HG02759 (cell line): ENCODE measurements at regions not wholly inside any gene's neighbourhood (a gene's known extent, or its start where the extent isn't known, plus 50 kb on each side); places are given as distances from the start of the nearest gene placed in this dataset.
"Not testable (repeated sequence)": the region's sequence is repeated elsewhere in the genome, so short reads cannot be mapped to it uniquely, and the experiment has no call there.

Source experiments
- ATAC-seq: cut with Tn5 transposase; IDR thresholded peaks from one replicate; pipeline ENCODE4 v1.9.1; 2021; ENCODE audit warnings: mild to moderate bottlenecking, moderate library complexity; ENCODE audit not compliant: unreplicated experiment

DNA sequence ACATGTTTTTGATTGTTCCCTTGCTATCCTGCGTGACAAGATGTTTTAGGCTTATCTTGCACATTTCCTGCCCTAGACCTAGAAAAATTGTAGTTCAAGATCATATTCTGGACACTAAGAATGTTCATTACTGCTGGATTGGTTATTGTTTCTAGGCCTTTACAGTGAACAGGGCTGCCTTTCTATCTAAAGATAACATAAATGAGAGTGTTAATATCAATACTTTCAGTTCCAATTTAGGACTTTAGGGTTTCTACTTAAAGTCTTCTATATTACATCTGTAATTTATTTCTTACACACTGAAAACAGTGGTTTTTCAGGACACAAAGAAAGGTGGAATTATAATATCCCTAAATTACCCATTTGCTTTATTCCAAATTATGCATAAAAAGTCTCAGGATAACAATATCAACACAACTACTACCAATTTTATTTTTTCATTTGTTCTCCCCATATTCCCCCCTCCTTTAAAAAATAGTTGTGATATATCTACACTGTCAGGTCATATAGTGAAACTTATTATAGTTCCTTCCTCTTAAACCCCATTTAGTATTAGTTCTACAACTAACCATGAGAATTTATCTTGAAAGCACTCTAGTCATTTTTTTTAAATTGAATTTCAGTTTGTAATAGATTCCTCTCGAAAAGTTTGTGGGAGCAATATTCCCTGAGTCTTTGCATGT is 293.9 kb upstream of the RIOK2 start:
- peak; percentile 59 for ATAC-seq

DNA sequence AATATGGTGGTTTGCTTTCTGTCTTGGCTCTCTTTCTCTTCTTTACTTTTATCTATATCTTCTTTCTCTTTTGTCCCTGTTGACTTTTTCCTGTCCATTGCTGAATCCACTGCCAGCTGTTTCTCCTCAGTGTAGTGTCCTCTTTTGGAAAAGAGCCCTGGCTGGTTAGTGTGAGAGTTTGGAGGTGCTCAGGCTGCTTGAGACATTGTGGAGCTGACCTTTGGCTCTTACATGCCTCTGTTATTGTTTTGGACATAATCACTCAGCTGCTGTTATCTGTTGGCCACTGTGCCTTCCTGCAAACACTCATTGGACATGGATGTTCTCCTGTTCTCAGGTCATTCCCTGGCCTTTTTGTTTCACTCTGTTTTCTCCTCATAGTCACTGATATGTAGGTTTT is 295.4 kb upstream of the RIOK2 start:
- ATAC-seq, result no peak

GRCh38 chr5:97480313-97480712 is 297.3 kb upstream of the RIOK2 start:
- ATAC-seq, result no peak

- ATAC-seq, result no peak
Measured at GRCh38 chr5:97488126-97488668, 305.1 kb upstream of the RIOK2 start.

DNA sequence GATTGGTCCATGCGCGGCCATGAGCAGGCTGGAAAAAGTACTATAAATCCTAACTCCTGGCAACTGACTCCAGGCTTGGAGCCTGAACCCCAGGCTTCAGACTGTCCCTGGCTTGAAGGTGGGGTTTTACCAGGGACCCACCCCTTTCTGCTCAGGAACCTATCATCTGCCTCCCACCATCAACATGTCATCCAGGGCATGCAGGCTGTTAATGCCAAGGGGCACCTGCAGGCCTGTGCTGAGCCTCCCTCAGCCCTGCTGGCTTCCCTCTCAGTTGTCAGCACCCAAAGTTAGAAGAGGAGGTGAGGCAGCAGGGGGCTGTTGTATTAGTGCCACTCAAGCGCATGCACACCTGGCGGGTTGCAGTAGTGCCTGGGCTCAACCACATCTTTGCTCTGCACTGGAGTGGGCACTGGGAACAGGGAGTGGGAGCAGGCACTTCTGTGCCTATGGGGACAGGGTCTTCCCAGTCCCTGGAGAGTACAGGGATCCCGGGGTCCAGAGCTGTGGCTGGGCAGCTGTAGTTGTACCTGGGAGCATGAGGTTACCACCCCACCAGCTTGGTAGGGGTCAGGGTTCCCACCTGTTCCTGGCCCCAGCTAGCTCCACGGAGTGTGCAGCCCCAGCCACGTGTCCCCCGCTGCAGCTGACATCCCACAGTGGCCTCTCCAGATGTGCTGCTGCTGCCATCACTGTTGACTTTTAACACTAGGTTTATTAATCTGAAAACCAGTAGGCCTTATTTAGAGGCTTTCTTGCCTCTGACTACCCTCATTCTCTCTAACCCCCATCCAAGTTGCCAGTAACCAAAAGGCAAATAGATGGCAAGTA is 306.2 kb upstream of the RIOK2 start:
- no peak for ATAC-seq

DNA sequence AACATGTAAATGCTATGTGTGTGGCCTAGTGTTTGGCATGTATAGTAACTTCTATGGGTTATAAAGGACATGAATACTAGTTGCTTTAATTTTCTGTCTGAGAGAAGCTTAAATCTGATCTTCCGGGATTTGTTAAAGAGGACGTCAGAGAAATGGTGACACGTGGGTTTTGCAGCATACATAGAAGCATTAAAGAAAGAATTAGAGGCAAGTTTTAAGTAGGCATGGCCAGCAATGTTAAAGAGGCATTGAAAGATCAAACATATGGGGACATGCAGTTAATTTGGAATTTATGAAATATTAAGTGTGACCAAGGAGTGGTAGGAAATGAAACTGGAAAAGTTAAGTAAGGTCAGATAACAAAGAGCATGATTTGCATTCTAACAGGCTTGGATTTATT is 311.4 kb upstream of the RIOK2 start:
- ATAC-seq, result no peak

GRCh38 chr5:97495301-97495700 is 312.3 kb upstream of the RIOK2 start:
- no peak for ATAC-seq

GRCh38 chr5:97496037-97496436 is 313.0 kb upstream of the RIOK2 start:
- ATAC-seq, result no peak

DNA sequence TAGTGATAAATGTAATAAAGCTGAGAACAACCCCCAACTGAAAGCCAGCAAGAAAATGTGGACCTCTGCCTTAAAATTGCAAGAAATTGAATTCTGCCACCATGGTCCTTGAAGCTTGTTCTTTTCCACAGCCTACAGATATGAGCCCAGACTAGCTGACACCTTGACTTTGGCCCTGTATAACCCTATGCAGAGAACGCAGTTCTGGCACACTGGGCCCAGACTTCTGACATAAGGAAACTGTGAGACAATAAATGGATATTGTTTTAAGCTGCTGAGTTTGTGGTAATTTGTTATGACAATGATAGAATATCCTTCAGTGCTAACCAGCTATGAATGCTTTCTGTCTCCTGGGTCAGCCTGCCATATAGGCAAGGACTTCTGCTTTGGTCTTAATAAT is 315.6 kb upstream of the RIOK2 start:
- no peak for ATAC-seq

- ATAC-seq, result no peak
Measured at GRCh38 chr5:97499605-97500004, 316.6 kb upstream of the RIOK2 start.

- no peak for ATAC-seq
Measured at GRCh38 chr5:97501286-97501964, 318.4 kb upstream of the RIOK2 start.

DNA sequence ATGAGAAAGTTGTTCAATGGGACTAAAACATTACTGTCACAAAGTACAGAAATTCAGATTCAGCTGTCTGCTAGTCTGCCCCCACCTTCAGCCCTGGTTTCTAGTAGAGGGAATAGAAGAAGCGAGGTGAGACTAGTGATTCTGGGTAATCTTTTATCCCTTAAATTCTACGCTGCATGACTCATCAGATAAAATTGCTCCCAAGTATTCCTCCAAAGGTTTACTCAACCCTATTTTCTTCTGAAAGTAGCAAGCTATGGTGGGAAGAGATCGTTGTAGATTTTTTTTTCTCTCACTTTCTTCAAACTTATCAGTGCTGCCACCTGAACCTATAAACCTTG is 318.9 kb upstream of the RIOK2 start:
- ATAC-seq, result no peak

- ATAC-seq, result no peak
Measured at GRCh38 chr5:97508864-97509263, 325.8 kb upstream of the RIOK2 start.

GRCh38 chr5:97519565-97519964 is 336.5 kb upstream of the RIOK2 start:
- not testable (repeated sequence) for ATAC-seq

- not testable (repeated sequence) for ATAC-seq
Measured at GRCh38 chr5:97523336-97523735, 340.3 kb upstream of the RIOK2 start.

GRCh38 chr5:97525780-97526179 is 342.7 kb upstream of the RIOK2 start:
- ATAC-seq, result no peak

GRCh38 chr5:97528941-97529340 is 345.9 kb upstream of the RIOK2 start:
- no peak for ATAC-seq

DNA sequence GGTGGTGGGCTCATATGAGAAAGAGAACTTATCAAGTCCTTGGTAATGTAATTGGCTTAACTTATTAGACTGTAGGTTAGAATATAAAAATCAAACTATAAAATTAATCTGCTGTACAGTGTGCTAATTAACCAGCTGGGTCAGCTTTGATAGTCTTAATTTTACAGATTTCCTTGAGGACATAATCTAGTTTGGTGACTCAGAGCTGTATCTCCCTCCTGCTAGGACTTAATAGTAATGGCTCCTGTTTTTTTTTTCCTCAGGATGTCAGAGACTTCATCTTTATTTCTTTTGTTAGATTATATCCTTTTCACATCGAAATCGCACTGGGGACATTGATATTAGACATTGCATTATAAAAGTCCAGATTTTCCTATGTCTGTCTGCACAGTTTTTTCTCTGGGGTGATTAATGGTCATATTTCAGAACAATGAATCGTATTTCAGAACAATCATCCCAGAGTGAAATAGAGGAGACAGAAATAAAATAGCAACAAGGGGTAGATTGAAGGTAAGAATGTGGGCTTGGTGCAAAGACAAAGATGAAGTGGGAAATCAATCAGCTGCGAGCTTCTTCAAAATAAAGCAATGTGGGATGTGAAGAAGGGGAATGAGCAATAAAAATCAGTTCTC is 346.4 kb upstream of the RIOK2 start:
- no peak for ATAC-seq

DNA sequence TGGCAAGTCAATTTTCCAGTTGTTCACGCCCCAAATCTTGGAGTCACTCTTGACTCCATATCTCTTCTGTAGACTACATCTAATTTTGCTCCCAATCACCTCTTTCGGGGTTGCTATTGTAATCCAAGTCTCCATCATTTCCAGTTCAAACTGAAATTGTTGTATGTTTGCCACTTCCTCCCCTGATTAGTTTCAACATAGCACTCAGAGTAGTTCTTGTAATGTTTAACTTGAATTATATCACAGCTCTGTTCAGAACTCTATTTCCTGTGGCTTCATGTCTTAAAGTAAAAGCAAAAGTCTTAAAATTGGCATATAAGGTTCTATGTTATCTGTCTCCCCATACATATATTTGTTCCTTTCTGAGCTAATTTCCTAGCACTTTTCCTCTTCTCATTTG is 348.5 kb upstream of the RIOK2 start:
- ATAC-seq, result peak; percentile 78

- peak; percentile 68 for ATAC-seq
Measured at GRCh38 chr5:97534166-97534565, 351.1 kb upstream of the RIOK2 start.

- ATAC-seq, result no peak
Measured at GRCh38 chr5:97536683-97537082, 353.6 kb upstream of the RIOK2 start.
